ENCODE measurements at regions not wholly inside any gene's neighbourhood (a gene's known extent, or its start where the extent isn't known, plus 50 kb on each side); places are given as distances from the start of the nearest gene placed in this dataset.

DNA sequence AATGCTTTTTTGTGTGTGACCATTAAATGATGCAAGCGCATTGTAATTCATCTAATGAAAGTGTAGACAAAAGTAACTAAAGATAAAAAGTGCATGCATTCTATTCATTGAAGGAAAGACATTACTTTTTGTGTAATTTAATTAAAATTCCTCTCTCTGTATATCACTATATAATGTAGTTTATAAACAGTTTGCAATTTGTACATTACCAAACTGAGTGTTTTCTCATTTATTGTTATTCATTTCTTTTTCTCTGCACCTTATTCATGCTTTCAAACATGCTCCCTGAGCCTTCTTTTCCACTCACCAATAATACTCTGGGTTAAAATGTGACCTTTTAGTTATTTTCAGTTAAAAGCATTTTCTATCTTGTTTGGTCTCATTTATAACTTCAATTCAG, 713.7 kb upstream of the AADAT start:
- TF ChIP-seq, protein P1, sequence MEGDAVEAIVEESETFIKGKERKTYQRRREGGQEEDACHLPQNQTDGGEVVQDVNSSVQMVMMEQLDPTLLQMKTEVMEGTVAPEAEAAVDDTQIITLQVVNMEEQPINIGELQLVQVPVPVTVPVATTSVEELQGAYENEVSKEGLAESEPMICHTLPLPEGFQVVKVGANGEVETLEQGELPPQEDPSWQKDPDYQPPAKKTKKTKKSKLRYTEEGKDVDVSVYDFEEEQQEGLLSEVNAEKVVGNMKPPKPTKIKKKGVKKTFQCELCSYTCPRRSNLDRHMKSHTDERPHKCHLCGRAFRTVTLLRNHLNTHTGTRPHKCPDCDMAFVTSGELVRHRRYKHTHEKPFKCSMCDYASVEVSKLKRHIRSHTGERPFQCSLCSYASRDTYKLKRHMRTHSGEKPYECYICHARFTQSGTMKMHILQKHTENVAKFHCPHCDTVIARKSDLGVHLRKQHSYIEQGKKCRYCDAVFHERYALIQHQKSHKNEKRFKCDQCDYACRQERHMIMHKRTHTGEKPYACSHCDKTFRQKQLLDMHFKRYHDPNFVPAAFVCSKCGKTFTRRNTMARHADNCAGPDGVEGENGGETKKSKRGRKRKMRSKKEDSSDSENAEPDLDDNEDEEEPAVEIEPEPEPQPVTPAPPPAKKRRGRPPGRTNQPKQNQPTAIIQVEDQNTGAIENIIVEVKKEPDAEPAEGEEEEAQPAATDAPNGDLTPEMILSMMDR (IDR thresholded peaks at IDR 0.05; ENCODE audit: poor library complexity, severe bottlenecking), result no peak
- no peak for TF ChIP-seq TAF1 (IDR thresholded peaks at IDR 0.05; ENCODE audit: low read depth)
- no peak for TF ChIP-seq SMC3 (conservative IDR thresholded peaks at IDR 0.05; ENCODE audit: poor library complexity)
- no peak for TF ChIP-seq EZH2 (IDR thresholded peaks at IDR 0.05; ENCODE audit: borderline replicate concordance, insufficient read depth, low read length, poor library complexity, severe bottlenecking)
- no peak for TF ChIP-seq EP300 (conservative IDR thresholded peaks at IDR 0.05; ENCODE audit: poor library complexity, severe bottlenecking)
- TF ChIP-seq, protein P2, sequence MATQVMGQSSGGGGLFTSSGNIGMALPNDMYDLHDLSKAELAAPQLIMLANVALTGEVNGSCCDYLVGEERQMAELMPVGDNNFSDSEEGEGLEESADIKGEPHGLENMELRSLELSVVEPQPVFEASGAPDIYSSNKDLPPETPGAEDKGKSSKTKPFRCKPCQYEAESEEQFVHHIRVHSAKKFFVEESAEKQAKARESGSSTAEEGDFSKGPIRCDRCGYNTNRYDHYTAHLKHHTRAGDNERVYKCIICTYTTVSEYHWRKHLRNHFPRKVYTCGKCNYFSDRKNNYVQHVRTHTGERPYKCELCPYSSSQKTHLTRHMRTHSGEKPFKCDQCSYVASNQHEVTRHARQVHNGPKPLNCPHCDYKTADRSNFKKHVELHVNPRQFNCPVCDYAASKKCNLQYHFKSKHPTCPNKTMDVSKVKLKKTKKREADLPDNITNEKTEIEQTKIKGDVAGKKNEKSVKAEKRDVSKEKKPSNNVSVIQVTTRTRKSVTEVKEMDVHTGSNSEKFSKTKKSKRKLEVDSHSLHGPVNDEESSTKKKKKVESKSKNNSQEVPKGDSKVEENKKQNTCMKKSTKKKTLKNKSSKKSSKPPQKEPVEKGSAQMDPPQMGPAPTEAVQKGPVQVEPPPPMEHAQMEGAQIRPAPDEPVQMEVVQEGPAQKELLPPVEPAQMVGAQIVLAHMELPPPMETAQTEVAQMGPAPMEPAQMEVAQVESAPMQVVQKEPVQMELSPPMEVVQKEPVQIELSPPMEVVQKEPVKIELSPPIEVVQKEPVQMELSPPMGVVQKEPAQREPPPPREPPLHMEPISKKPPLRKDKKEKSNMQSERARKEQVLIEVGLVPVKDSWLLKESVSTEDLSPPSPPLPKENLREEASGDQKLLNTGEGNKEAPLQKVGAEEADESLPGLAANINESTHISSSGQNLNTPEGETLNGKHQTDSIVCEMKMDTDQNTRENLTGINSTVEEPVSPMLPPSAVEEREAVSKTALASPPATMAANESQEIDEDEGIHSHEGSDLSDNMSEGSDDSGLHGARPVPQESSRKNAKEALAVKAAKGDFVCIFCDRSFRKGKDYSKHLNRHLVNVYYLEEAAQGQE (IDR thresholded peaks at IDR 0.05; ENCODE audit: borderline replicate concordance), result no peak
- no peak for TF ChIP-seq RAD21 (conservative IDR thresholded peaks at IDR 0.05)
